DLD1 (cell line): ENCODE measurements at regions not wholly inside any gene's neighbourhood (a gene's known extent, or its start where the extent isn't known, plus 50 kb on each side); places are given as distances from the start of the nearest gene placed in this dataset.
"Not testable (repeated sequence)": the region's sequence is repeated elsewhere in the genome, so short reads cannot be mapped to it uniquely, and the experiment has no call there.

Experiments used
- in situ Hi-C: cut with HindIII; loops from 2 replicates; pipeline ENCODE4 v1.10.0; 2017; ENCODE audit warnings: low sequenced_read_pairs

- in situ Hi-C loops: no loop called here
Measured at GRCh38 chr2:194486326-194486725, 1170.7 kb upstream of the SLC39A10 start.

DNA sequence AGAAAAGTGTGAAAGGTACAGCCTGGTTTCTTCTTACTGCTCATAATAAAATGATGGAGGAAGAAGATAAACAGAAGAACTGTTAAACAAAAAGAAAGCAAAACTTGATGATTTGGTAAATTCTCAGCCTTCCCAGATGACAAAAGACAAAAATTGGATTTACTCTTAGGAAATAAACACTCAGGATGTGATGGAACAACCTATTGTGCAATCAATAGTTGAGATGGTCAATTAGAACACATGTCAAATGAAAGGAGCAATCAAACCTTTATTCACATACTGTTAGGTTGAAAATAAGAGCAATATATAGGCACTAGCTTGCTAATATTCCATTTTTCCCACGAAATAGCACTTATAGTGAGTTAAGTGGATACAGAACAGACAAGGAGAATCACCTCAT is 1174.0 kb upstream of the SLC39A10 start:
- in situ Hi-C loops: no loop called here

DNA sequence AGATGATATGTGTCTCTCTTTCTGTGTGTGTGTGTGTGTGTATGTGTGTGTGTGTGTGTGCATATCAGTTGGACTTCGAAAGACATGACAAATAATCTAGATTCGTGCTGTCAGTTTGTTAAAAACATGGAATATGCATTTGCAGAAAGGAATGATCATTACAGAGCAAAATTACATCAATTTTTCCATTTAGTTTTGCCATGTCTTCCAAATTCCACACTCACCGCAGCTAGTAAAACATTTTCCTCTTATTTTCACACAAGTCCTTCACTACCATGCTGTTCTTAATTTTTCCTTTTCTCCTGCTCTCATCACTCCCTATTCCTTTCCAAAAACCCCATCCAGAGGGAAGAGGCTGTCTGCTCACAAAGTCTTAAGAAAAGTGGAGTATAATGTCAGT is 1191.4 kb upstream of the SLC39A10 start:
- in situ Hi-C loops: no loop called here

- in situ Hi-C loops: no loop called here
Measured at GRCh38 chr2:194464964-194465638, 1191.9 kb upstream of the SLC39A10 start.

DNA sequence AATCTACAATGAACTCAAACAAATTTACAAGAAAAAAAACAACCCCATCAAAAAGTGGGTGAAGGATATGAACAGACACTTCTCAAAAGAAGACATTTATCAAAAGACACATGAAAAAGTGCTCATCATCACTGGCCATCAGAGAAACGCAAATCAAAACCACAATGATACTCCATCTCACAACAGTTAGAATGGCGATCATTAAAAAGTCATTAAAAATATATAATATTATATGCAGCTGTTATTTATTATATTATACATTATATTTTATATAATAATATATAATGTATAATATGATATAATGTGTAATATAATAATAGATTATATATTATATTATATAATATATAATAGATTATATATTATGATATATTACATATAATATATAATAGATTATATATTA is 1194.1 kb upstream of the SLC39A10 start:
- in situ Hi-C loops: not testable (repeated sequence)

DNA sequence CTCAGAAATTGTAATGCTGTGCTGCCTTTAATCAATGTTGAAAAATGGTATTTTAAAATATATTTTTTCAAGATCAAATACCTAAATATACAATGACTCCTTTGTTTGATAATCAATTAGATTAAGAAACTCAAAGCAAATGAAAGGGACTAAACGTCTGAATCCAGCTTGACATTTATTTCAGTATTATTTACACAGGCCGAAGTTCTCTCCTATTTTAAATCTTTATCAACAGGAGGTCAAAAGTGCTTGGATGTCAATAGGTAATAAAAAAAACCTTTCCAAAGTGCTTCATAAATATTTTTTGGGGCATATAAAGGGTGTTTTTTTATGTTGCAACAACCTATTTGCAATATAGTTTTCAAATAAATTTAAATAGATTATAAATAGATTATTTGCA is 1201.7 kb upstream of the SLC39A10 start:
- in situ Hi-C loops: no loop called here

GRCh38 chr2:194452504-194452903 is 1204.5 kb upstream of the SLC39A10 start:
- in situ Hi-C loops: no loop called here

- in situ Hi-C loops: no loop called here
Measured at GRCh38 chr2:194445226-194445625, 1211.8 kb upstream of the SLC39A10 start.

GRCh38 chr2:194443926-194444325 is 1213.1 kb upstream of the SLC39A10 start:
- in situ Hi-C loops: no loop called here

- in situ Hi-C loops: no loop called here
Measured at GRCh38 chr2:194424683-194425209, 1232.3 kb upstream of the SLC39A10 start.

DNA sequence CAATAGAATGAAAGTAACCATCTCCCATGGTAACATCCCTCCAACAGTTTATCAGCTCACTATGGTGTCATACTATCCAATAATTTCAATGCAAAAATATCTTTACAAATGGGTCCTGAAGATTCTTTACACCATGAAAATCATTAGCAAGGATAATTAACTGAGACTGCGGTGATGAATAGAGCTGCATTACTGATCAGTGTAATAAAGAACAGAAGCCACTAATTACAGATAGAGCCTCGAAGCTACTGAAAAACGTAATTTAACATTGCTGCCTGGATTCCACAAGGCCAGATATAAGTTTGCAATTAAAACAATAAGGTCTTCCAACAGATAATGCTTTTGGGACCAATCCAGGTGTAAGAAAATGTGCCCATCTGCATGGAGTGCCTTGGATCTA is 1245.8 kb upstream of the SLC39A10 start:
- in situ Hi-C loops: no loop called here

DNA sequence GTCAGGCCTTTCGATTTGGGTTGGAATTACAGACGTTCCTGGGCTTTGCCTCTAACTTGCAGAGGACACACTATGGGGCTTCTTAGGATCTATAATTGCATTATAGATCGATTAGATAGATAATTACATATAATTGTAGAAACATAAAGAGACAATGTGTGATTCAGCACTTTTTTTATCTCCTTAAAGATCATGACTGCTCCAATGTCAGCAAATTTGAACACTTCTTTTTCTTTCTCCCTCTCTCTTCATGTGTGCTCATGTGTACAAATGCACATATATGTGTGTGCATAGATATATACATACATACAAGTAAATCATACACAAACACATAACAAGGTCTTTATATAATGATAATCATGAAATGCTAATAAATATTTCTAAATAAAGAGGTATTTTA is 1261.2 kb upstream of the SLC39A10 start:
- in situ Hi-C loops: no loop called here

- in situ Hi-C loops: no loop called here
Measured at GRCh38 chr2:194385376-194385775, 1271.7 kb upstream of the SLC39A10 start.

DNA sequence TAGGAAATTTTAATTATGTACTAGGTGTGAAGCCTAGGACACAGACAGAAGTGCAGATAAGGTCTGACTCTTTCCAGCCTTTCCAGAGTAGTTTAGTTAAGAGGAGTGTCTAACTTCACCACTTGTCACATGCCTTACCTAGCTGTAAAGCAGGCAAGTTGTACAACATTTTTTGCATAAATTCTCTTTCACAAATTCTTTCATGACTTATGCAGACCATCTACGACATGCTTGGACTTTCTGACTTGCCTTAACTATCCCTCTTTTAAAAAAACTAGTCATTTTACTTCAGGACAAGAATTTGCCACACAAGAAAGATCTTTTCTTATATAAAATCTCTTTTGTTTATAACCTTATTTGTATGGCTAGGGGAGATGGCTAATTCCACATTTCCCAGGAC is 1273.6 kb upstream of the SLC39A10 start:
- in situ Hi-C loops: no loop called here

GRCh38 chr2:194382221-194382620 is 1274.8 kb upstream of the SLC39A10 start:
- in situ Hi-C loops: no loop called here

GRCh38 chr2:194380011-194380410 is 1277.0 kb upstream of the SLC39A10 start:
- in situ Hi-C loops: no loop called here

DNA sequence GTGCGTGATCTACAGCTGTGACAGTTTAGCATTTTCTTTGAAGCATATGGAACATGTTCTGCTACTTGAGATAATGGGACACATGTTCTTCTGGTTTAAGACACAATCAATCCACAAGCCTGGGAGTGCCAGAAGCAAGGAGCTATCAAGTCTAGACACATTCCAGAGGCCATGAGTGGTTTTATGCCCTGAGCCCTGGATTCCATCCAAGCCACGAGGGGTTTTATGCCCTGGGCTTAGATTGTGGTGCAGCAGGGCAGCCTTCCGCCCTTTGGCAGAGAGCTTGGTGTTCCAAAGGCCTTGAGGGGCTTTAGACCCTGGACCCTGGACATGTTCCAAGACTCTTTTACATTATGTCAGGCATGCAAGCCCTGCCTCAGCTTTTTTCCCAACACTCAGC is 1289.6 kb upstream of the SLC39A10 start:
- in situ Hi-C loops: not testable (repeated sequence)

DNA sequence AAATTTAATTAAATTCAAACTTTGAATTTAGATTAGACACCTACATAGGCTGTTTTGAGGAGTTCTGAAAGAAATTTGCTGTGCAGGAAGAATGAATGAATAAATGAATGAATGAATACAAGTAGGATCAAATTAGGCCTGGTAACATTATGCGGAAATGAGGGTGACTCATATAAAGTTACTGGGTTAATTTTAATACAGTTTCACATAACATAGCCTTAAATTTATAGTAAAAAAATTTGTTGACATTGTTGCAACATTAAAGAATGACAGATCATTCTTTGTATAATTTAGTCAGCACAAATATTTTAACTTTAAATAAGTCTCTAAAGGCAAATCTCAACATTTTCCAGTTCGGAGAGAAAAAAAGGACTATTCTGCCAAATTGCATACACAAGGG is 1293.1 kb upstream of the SLC39A10 start:
- in situ Hi-C loops: no loop called here

DNA sequence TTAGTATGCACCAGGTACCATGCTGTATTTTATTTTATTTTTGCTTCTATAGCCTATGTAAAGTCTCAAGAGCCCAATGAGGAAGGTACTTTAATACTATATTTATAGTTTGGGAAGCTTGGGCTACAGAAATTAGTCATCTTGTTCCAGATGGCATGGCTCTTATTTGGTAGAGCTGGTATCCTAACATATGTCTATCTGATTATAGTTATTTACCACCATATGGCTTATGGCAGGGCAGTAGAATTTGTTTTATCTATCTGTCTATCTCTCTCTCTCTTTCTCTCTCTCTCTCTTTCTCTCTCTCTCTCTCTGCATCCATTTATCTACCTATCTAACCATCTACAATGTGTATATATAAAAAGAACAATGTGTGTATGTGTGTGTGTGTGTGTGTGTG is 1293.7 kb upstream of the SLC39A10 start:
- in situ Hi-C loops: no loop called here

DNA sequence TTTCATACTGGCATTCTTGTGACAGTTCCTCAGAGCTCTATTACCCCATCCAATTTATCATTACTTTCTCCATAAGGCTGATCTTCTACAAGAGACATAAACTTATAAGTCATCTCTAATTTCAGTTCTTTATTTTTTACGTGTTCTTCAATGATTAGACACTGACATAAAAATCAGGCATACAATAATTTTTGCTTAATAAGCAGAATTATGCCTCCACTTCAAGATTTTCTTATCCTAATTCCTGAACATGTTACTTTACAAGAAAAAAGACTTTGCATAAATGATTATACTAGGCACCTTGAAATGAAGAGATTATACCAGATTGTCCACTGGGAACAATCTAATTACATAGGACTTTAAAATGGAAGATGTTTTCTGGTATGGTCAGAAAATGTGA is 1304.5 kb upstream of the SLC39A10 start:
- in situ Hi-C loops: no loop called here

DNA sequence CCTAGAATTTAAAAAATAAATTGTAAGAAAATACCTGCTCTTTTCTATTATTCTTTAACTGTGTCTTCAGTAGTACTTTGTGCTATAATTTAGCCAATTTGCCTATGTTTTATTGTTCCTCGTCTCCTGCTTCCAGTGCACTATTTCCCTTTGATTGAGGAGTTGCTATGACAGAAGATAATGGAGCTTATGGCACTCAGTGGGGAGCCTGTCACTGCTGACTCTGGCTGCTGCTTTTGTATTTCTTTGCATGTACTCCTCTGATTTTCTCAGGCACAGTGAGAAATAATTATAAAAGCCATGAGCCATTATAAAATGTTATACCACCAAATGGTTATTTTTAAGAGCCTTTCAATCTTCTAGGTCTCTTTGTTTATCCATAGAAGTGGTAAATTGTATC is 1310.8 kb upstream of the SLC39A10 start:
- in situ Hi-C loops: no loop called here

DNA sequence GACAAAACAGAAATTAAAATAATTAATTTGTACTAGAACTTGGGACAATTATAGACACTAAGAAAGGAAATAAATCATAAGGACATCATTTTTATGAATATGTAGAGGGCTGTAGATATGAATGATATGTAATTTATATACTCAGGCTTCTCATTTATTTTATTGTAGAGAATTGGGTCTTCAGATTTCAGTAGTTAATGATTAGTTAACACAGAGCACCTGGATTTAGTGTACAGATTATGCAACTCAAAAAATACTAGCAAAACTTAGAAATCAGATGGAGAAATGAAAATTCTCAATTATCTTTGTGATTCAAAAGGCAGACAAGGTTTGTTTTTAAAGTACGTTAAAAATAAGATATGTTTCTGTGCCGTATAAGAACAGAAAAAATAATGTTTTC is 1311.7 kb upstream of the SLC39A10 start:
- in situ Hi-C loops: no loop called here

DNA sequence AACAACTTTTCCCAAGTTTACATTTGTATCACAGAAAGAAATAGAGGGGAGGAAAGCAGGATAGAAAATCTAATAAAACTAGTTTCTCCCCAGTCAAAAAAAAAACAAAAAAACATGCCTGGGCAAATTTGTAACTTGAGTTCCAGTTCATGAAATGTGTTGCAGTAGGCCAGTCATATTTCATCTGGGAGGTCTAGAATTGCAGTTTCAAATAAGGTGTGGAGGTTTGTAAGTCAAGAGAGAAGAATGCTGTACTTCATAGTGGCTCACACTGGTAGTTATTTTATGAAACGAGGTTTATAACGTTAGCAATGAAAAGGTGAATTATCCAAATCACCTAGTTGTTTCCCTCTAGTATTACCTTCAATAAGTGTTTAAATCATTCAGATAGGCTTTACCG is 1313.9 kb upstream of the SLC39A10 start:
- in situ Hi-C loops: no loop called here
